GM06990 (cell line): ENCODE measurements at regions not wholly inside any gene's neighbourhood (a gene's known extent, or its start where the extent isn't known, plus 50 kb on each side); places are given as distances from the start of the nearest gene placed in this dataset.

Experiments
- DNase-seq: peaks from one replicate; pipeline ENCODE4 v3.0.0-alpha.2; 2011; ENCODE audit not compliant: insufficient read length; ENCODE audit errors: extremely low read depth
- H3K27me3 ChIP-seq: replicated peaks from 2 replicates; pipeline ENCODE4 v1.6.0; 2011; ENCODE audit warnings: low read length; ENCODE audit not compliant: control insufficient read depth, insufficient read depth
- H3K36me3 ChIP-seq: 2 replicates; pipeline ENCODE4 v1.5.1; 2011; ENCODE audit warnings: low read length; ENCODE audit not compliant: control insufficient read depth, insufficient read depth
- H3K4me3 ChIP-seq: replicated peaks from 2 replicates; pipeline ENCODE4 v1.5.1; 2011; ENCODE audit warnings: low read depth, mild to moderate bottlenecking, control low read depth, low read length
- CTCF ChIP-seq: IDR thresholded peaks from 2 replicates; pipeline ENCODE4 v1.5.1; 2011; ENCODE audit warnings: low read length, control low read depth, mild to moderate bottlenecking, inconsistent platforms; ENCODE audit not compliant: insufficient read depth, poor library complexity, severe bottlenecking

- H3K36me3 ChIP-seq = no peaks in the 10 kb centered on the region
- DNase-seq = no peak
- no peak for TF ChIP-seq CTCF
- H3K27me3 ChIP-seq = no peaks in the 10 kb centered on the region
- no peak overlapping the region for H3K4me3 ChIP-seq
Observed at GRCh38 chrX:129230850-129231512, 292.3 kb downstream of the SMARCA1 start.

- H3K4me3 ChIP-seq = no peak overlapping the region
- TF ChIP-seq CTCF = no peak
- DNase-seq = no peak
Observed at GRCh38 chrX:129230168-129230567, 293.1 kb downstream of the SMARCA1 start.

GRCh38 chrX:129227366-129227765 is 295.9 kb downstream of the SMARCA1 start:
- no peaks in the 10 kb centered on the region for H3K27me3 ChIP-seq
- no peak for TF ChIP-seq CTCF
- H3K36me3 ChIP-seq = no peaks in the 10 kb centered on the region
- H3K4me3 ChIP-seq = no peak overlapping the region
- no peak for DNase-seq

More at GRCh38 chrX:129230168-129230567, 293.1 kb downstream of the SMARCA1 start:
- Histone ChIP-seq H3K27me3 (no peaks in the 10 kb centered on the region), H3K36me3 (no peaks in the 10 kb centered on the region)

- H3K27me3 ChIP-seq = no peaks in the 10 kb centered on the region
- no peak for TF ChIP-seq CTCF
- no peak overlapping the region for H3K4me3 ChIP-seq
- no peaks in the 10 kb centered on the region for H3K36me3 ChIP-seq
- DNase-seq = no peak
Observed at GRCh38 chrX:129193357-129193756, 329.9 kb downstream of the SMARCA1 start.

- TF ChIP-seq CTCF = no peak
- Histone ChIP-seq H3K36me3 (no peaks in the 10 kb centered on the region), H3K4me3 (no peak overlapping the region), H3K27me3 (no peaks in the 10 kb centered on the region)
- no peak for DNase-seq
Observed at GRCh38 chrX:129188231-129188630, 335.1 kb downstream of the SMARCA1 start.

GRCh38 chrX:129176710-129177109 is 346.6 kb downstream of the SMARCA1 start:
- no peak for TF ChIP-seq CTCF
- no peak for DNase-seq
- Histone ChIP-seq H3K4me3 (no peak overlapping the region), H3K27me3 (no peaks in the 10 kb centered on the region), H3K36me3 (no peaks in the 10 kb centered on the region)
